Keratinocyte (primary cell): ENCODE measurements at regions not wholly inside any gene's neighbourhood (a gene's known extent, or its start where the extent isn't known, plus 50 kb on each side); places are given as distances from the start of the nearest gene placed in this dataset.

Experiments used
- DNase-seq: peaks from one replicate; pipeline ENCODE4 v3.0.0-alpha.2; 2011; ENCODE audit warnings: low read depth, missing footprints, low spot score
- FAIRE-seq: peaks from 2 replicates; lab custom pipeline; 2011; peaks lifted over from hg19 to GRCh38; lab: Jason Lieb, UNC
- H2AFZ ChIP-seq: 2 replicates; pipeline ENCODE4 v1.6.0; 2012; ENCODE audit warnings: low read length, control low read depth, inconsistent platforms; ENCODE audit not compliant: control insufficient read depth
- H3K27ac ChIP-seq: 2 replicates; pipeline ENCODE4 v1.5.1; 2011; ENCODE audit warnings: low read length; ENCODE audit not compliant: control insufficient read depth, insufficient read depth
- H3K27me3 ChIP-seq: 3 replicates; pipeline ENCODE4 v1.6.0; 2011; ENCODE audit warnings: low read length; ENCODE audit not compliant: control insufficient read depth, insufficient read depth; ENCODE audit errors: extremely low read depth
- H3K36me3 ChIP-seq, 2 experiments: 2 replicates in 1 of 2; 3 replicates in 1 of 2; pipeline ENCODE4 v1.5.1; 2011; ENCODE audit warnings: low read length in 2 of 2, mild to moderate bottlenecking in 1 of 2; ENCODE audit not compliant: control insufficient read depth in 2 of 2, insufficient read depth in 2 of 2; ENCODE audit errors: extremely low read depth in 1 of 2
- H3K4me1 ChIP-seq: 3 replicates; pipeline ENCODE4 v1.5.1; 2011; ENCODE audit warnings: low read length; ENCODE audit not compliant: control insufficient read depth, insufficient read depth; ENCODE audit errors: extremely low read depth
- H3K4me2 ChIP-seq: 3 replicates; pipeline ENCODE4 v1.6.0; 2011; ENCODE audit warnings: low read depth, low read length; ENCODE audit not compliant: control insufficient read depth, insufficient read depth; ENCODE audit errors: extremely low read depth
- H3K4me3 ChIP-seq, 3 experiments: fragments of 200-600 bp in 1 of 3; sonication (generic) in 1 of 3; 2 replicates in 2 of 3; 3 replicates in 1 of 3; pipeline ENCODE4 v1.5.1; 2011 to 2016; ENCODE audit warnings: low read length in 3 of 3, mild to moderate bottlenecking in 3 of 3, control low read depth in 2 of 3, inconsistent platforms in 1 of 3, low read depth in 1 of 3, mixed read lengths in 1 of 3, mixed run types in 1 of 3, moderate library complexity in 1 of 3; ENCODE audit not compliant: control insufficient read depth in 2 of 3, insufficient read depth in 2 of 3; ENCODE audit errors: extremely low read depth in 1 of 3
- H3K79me2 ChIP-seq: 2 replicates; pipeline ENCODE4 v1.6.0; 2012; ENCODE audit warnings: low read length; ENCODE audit not compliant: control insufficient read depth, insufficient read depth
- H3K9ac ChIP-seq: 3 replicates; pipeline ENCODE4 v1.6.0; 2011; ENCODE audit warnings: low read length; ENCODE audit not compliant: control insufficient read depth, insufficient read depth; ENCODE audit errors: extremely low read depth
- H3K9me1 ChIP-seq: 3 replicates; pipeline ENCODE4 v1.6.0; 2011; ENCODE audit warnings: low read length; ENCODE audit not compliant: control insufficient read depth, insufficient read depth; ENCODE audit errors: extremely low read depth
- H3K9me3 ChIP-seq: 2 replicates; pipeline ENCODE4 v1.5.1; 2012; ENCODE audit warnings: low read depth, low read length; ENCODE audit not compliant: control insufficient read depth
- H4K20me1 ChIP-seq: 3 replicates; pipeline ENCODE4 v1.6.0; 2011; ENCODE audit warnings: low read length; ENCODE audit not compliant: control insufficient read depth, insufficient read depth; ENCODE audit errors: extremely low read depth
- CTCF ChIP-seq, 3 experiments: IDR thresholded peaks in 1 of 3; conservative IDR thresholded peaks in 1 of 3; optimal IDR thresholded peaks in 1 of 3; 2 replicates in 2 of 3; 3 replicates in 1 of 3; pipeline versions ENCODE3 to v1.5.1; 2011; ENCODE audit warnings: low read length in 3 of 3, mild to moderate bottlenecking in 3 of 3, moderate library complexity in 2 of 3, control low read depth in 1 of 3, inconsistent platforms in 1 of 3; ENCODE audit not compliant: insufficient read depth in 2 of 3; ENCODE audit errors: extremely low read depth in 1 of 3
- EZH2 ChIP-seq: IDR thresholded peaks from one replicate; pipeline ENCODE4 v1.6.1; 2012; ENCODE audit warnings: inconsistent platforms, mild to moderate bottlenecking, low read length, moderate library complexity
- dilution Hi-C: fragments of 300-500 bp; cut with MboI; formaldehyde crosslinking; loops from one replicate; pipeline ENCODE4 v1.7.0; 2020; ENCODE audit warnings: low sequenced_read_pairs; ENCODE audit not compliant: extremely low pct_ligation_motif_present

GRCh38 chr5:152142840-152143469 is 218.3 kb upstream of the GLRA1 start:
- DNase-seq (peak; percentile 13), FAIRE-seq (peak; percentile 23)
- Histone ChIP-seq H3K4me2 (no peak overlapping the region), H3K79me2 (no peaks in the 10 kb centered on the region), H3K4me1 (no peaks in the 10 kb centered on the region), H3K9me3 (no peaks in the 10 kb centered on the region), H3K4me3 (no peak overlapping the region), H3K9me1 (no peaks in the 10 kb centered on the region), H3K9ac (no peak overlapping the region), H2AFZ (no peak overlapping the region), H3K27ac (no peak overlapping the region), H3K36me3 (no peaks in the 10 kb centered on the region), H4K20me1 (no peaks in the 10 kb centered on the region), H3K27me3 (no peaks in the 10 kb centered on the region)
- TF ChIP-seq CTCF (optimal IDR thresholded peaks at IDR 0.05 in 1 of 3, IDR thresholded peaks at IDR 0.05 in 1 of 3, conservative IDR thresholded peaks at IDR 0.05 in 1 of 3; ENCODE audit: extremely low read depth in 1 of 3, insufficient read depth in 2 of 3, low read length in 3 of 3) (peak; percentile 87 to 92 (median 88)), EZH2 (no peak)
- dilution Hi-C loops = loop anchor here (25.0 kb wide), 1 partner anchor 306 kb away; no protein-coding TSS in a partner anchor

GRCh38 chr5:152140347-152140746 is 215.7 kb upstream of the GLRA1 start:
- Histone ChIP-seq H3K79me2 (no peaks in the 10 kb centered on the region), H3K27ac (no peak overlapping the region), H3K9me1 (no peaks in the 10 kb centered on the region), H3K4me1 (no peaks in the 10 kb centered on the region), H3K9me3 (no peaks in the 10 kb centered on the region), H3K4me2 (no peak overlapping the region), H3K9ac (no peak overlapping the region), H3K36me3 (no peaks in the 10 kb centered on the region), H4K20me1 (no peaks in the 10 kb centered on the region), H3K27me3 (no peaks in the 10 kb centered on the region), H3K4me3 (no peak overlapping the region), H2AFZ (no peak overlapping the region)
- FAIRE-seq (no peak), DNase-seq (no peak)
- dilution Hi-C loops = loop anchor here (25.0 kb wide), 1 partner anchor 303 kb away; no protein-coding TSS in a partner anchor
- TF ChIP-seq CTCF (optimal IDR thresholded peaks at IDR 0.05 in 1 of 3, IDR thresholded peaks at IDR 0.05 in 1 of 3, conservative IDR thresholded peaks at IDR 0.05 in 1 of 3; ENCODE audit: extremely low read depth in 1 of 3, insufficient read depth in 2 of 3, low read length in 3 of 3) (no peak), EZH2 (no peak)
